C4-2B (cell line): ENCODE measurements at regions not wholly inside any gene's neighbourhood (a gene's known extent, or its start where the extent isn't known, plus 50 kb on each side); places are given as distances from the start of the nearest gene placed in this dataset.

Source experiments
- ZFX ChIP-seq: fragments of 450-650 bp; IDR thresholded peaks from 2 replicates; pipeline ENCODE4 v1.6.1; 2017
- TF ChIP-seq, protein P1 (sequence below): fragments of 450-650 bp; conservative IDR thresholded peaks from 2 replicates; pipeline ENCODE4 v1.5.1; 2017; ENCODE audit warnings: mild to moderate bottlenecking

DNA sequence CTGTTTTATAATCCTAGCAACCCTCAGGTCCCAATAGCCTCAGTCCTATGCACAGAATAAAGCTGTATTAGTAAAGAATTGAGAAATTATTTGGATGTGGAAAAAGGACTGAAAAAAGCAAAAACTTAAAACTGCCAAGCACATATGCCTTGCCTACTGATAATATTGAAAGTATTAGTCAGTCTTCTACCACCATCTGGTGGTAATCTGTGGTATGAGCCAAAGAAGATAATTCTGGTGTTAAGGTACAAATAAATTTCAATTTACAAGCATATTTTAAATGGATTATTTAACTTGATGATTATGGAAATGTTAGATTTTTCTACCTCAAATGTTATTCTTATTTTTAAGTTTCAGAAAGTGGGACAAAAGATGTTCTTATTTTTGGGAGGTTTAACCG, 460.3 kb upstream of the KLHL1 start:
- TF ChIP-seq, protein P1, sequence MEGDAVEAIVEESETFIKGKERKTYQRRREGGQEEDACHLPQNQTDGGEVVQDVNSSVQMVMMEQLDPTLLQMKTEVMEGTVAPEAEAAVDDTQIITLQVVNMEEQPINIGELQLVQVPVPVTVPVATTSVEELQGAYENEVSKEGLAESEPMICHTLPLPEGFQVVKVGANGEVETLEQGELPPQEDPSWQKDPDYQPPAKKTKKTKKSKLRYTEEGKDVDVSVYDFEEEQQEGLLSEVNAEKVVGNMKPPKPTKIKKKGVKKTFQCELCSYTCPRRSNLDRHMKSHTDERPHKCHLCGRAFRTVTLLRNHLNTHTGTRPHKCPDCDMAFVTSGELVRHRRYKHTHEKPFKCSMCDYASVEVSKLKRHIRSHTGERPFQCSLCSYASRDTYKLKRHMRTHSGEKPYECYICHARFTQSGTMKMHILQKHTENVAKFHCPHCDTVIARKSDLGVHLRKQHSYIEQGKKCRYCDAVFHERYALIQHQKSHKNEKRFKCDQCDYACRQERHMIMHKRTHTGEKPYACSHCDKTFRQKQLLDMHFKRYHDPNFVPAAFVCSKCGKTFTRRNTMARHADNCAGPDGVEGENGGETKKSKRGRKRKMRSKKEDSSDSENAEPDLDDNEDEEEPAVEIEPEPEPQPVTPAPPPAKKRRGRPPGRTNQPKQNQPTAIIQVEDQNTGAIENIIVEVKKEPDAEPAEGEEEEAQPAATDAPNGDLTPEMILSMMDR, result peak; percentile 42
- TF ChIP-seq ZFX, result no peak
